ENCODE measurements at regions not wholly inside any gene's neighbourhood (a gene's known extent, or its start where the extent isn't known, plus 50 kb on each side); places are given as distances from the start of the nearest gene placed in this dataset.
"Not testable (repeated sequence)": the region's sequence is repeated elsewhere in the genome, so short reads cannot be mapped to it uniquely, and the experiment has no call there.

- H3K9me3 Mint-ChIP-seq = no peaks in the 10 kb centered on the region
- no peak for DNase-seq
- H3K4me1 Mint-ChIP-seq = no peaks in the 10 kb centered on the region
- no peak overlapping the region for H3K4me3 Mint-ChIP-seq
- H3K36me3 Mint-ChIP-seq = no peaks in the 10 kb centered on the region
- H3K27ac Mint-ChIP-seq = no peak overlapping the region
- H3K27me3 Mint-ChIP-seq = peaks cover 5% of the 10 kb centered on the region
Measured at GRCh38 chr15:93362203-93362602, 273.2 kb upstream of the RGMA start.

GRCh38 chr15:93361703-93362102 lies 272.7 kb upstream of the RGMA start:
- no peaks in the 10 kb centered on the region for H3K9me3 Mint-ChIP-seq
- no peaks in the 10 kb centered on the region for H3K4me1 Mint-ChIP-seq
- no peak for DNase-seq
- H3K36me3 Mint-ChIP-seq = no peaks in the 10 kb centered on the region
- peaks cover 5% of the 10 kb centered on the region for H3K27me3 Mint-ChIP-seq
- no peak overlapping the region for H3K27ac Mint-ChIP-seq
- no peak overlapping the region for H3K4me3 Mint-ChIP-seq

- Mint-ChIP-seq H3K36me3 (no peaks in the 10 kb centered on the region), H3K27me3 (peaks cover 5% of the 10 kb centered on the region), H3K9me3 (no peaks in the 10 kb centered on the region), H3K4me3 (no peak overlapping the region), H3K27ac (no peak overlapping the region), H3K4me1 (no peaks in the 10 kb centered on the region)
- DNase-seq = no peak
Measured at GRCh38 chr15:93360976-93361375, 272.0 kb upstream of the RGMA start.

GRCh38 chr15:93360318-93360717 lies 271.3 kb upstream of the RGMA start:
- no peak for DNase-seq
- Mint-ChIP-seq H3K9me3 (no peaks in the 10 kb centered on the region), H3K4me3 (no peak overlapping the region), H3K36me3 (no peaks in the 10 kb centered on the region), H3K27me3 (peaks cover under 1% of the 10 kb centered on the region), H3K27ac (no peak overlapping the region), H3K4me1 (no peaks in the 10 kb centered on the region)

GRCh38 chr15:93359425-93360131 lies 270.6 kb upstream of the RGMA start:
- no peaks in the 10 kb centered on the region for H3K27me3 Mint-ChIP-seq
- H3K36me3 Mint-ChIP-seq = no peaks in the 10 kb centered on the region
- no peak for DNase-seq
- no peak overlapping the region for H3K4me3 Mint-ChIP-seq
- no peaks in the 10 kb centered on the region for H3K9me3 Mint-ChIP-seq
- H3K27ac Mint-ChIP-seq = no peak overlapping the region
- H3K4me1 Mint-ChIP-seq = no peaks in the 10 kb centered on the region

- DNase-seq = no peak
- H3K4me1 Mint-ChIP-seq = no peaks in the 10 kb centered on the region
- no peaks in the 10 kb centered on the region for H3K36me3 Mint-ChIP-seq
- H3K4me3 Mint-ChIP-seq = no peak overlapping the region
- no peaks in the 10 kb centered on the region for H3K9me3 Mint-ChIP-seq
- no peak overlapping the region for H3K27ac Mint-ChIP-seq
- no peaks in the 10 kb centered on the region for H3K27me3 Mint-ChIP-seq
Measured at GRCh38 chr15:93359060-93359408, 270.0 kb upstream of the RGMA start.

- no peak for DNase-seq
- Mint-ChIP-seq H3K27ac (no peak overlapping the region), H3K36me3 (no peaks in the 10 kb centered on the region), H3K4me1 (no peaks in the 10 kb centered on the region), H3K4me3 (no peak overlapping the region), H3K27me3 (no peaks in the 10 kb centered on the region), H3K9me3 (no peaks in the 10 kb centered on the region)
Measured at GRCh38 chr15:93358166-93359059, 269.4 kb upstream of the RGMA start.

GRCh38 chr15:93348711-93349545 lies 259.9 kb upstream of the RGMA start:
- Mint-ChIP-seq H3K9me3 (no peaks in the 10 kb centered on the region), H3K27me3 (peaks cover 16% of the 10 kb centered on the region), H3K27ac (no peak overlapping the region), H3K4me1 (no peaks in the 10 kb centered on the region), H3K36me3 (no peaks in the 10 kb centered on the region), H3K4me3 (no peak overlapping the region)
- no peak for DNase-seq

GRCh38 chr15:93347986-93348385 lies 259.0 kb upstream of the RGMA start:
- no peak overlapping the region for H3K27ac Mint-ChIP-seq
- DNase-seq = no peak
- no peaks in the 10 kb centered on the region for H3K9me3 Mint-ChIP-seq
- H3K36me3 Mint-ChIP-seq = no peaks in the 10 kb centered on the region
- no peak overlapping the region for H3K4me3 Mint-ChIP-seq
- H3K27me3 Mint-ChIP-seq = peaks cover 16% of the 10 kb centered on the region
- no peaks in the 10 kb centered on the region for H3K4me1 Mint-ChIP-seq

- no peak for DNase-seq
- no peaks in the 10 kb centered on the region for H3K4me1 Mint-ChIP-seq
- H3K4me3 Mint-ChIP-seq = no peak overlapping the region
- H3K36me3 Mint-ChIP-seq = no peaks in the 10 kb centered on the region
- H3K27ac Mint-ChIP-seq = no peak overlapping the region
- peaks cover 20% of the 10 kb centered on the region for H3K27me3 Mint-ChIP-seq
- H3K9me3 Mint-ChIP-seq = no peaks in the 10 kb centered on the region
Measured at GRCh38 chr15:93345981-93346380, 257.0 kb upstream of the RGMA start.

GRCh38 chr15:93343402-93343801 lies 254.4 kb upstream of the RGMA start:
- H3K27me3 Mint-ChIP-seq = peaks cover 10% of the 10 kb centered on the region
- not testable (repeated sequence) for DNase-seq, H3K4me1 Mint-ChIP-seq, H3K36me3 Mint-ChIP-seq, H3K4me3 Mint-ChIP-seq, H3K9me3 Mint-ChIP-seq, H3K27ac Mint-ChIP-seq

GRCh38 chr15:93341164-93341563 lies 252.2 kb upstream of the RGMA start:
- Mint-ChIP-seq H3K9me3 (no peaks in the 10 kb centered on the region), H3K27me3 (peaks cover 5% of the 10 kb centered on the region), H3K36me3 (no peaks in the 10 kb centered on the region), H3K27ac (no peak overlapping the region), H3K4me1 (no peaks in the 10 kb centered on the region), H3K4me3 (no peak overlapping the region)
- DNase-seq = no peak

GRCh38 chr15:93340406-93340805 lies 251.4 kb upstream of the RGMA start:
- no peak overlapping the region for H3K4me3 Mint-ChIP-seq
- H3K27me3 Mint-ChIP-seq = peaks cover 5% of the 10 kb centered on the region
- no peaks in the 10 kb centered on the region for H3K9me3 Mint-ChIP-seq
- no peak for DNase-seq
- no peaks in the 10 kb centered on the region for H3K4me1 Mint-ChIP-seq
- no peak overlapping the region for H3K27ac Mint-ChIP-seq
- H3K36me3 Mint-ChIP-seq = no peaks in the 10 kb centered on the region

- no peaks in the 10 kb centered on the region for H3K4me1 Mint-ChIP-seq
- H3K36me3 Mint-ChIP-seq = no peaks in the 10 kb centered on the region
Measured at GRCh38 chr15:93333796-93334195, 244.8 kb upstream of the RGMA start.

GRCh38 chr15:93333126-93333525 lies 244.1 kb upstream of the RGMA start:
- H3K9me3 Mint-ChIP-seq, H3K4me3 Mint-ChIP-seq, H3K27ac Mint-ChIP-seq, DNase-seq, H3K4me1 Mint-ChIP-seq, H3K36me3 Mint-ChIP-seq: not testable (repeated sequence)
- peaks cover 36% of the 10 kb centered on the region for H3K27me3 Mint-ChIP-seq

More at GRCh38 chr15:93333796-93334195, 244.8 kb upstream of the RGMA start:
- Mint-ChIP-seq H3K9me3 (no peaks in the 10 kb centered on the region), H3K4me3 (no peak overlapping the region), H3K27ac (no peak overlapping the region), H3K27me3 (peaks cover 36% of the 10 kb centered on the region)
- no peak for DNase-seq

Measured in activated naive CD8-positive, alpha-beta T cell treated with anti-CD3 and anti-CD28 coated beads for 36 hours (primary cell).